ENCODE measurements at regions not wholly inside any gene's neighbourhood (a gene's known extent, or its start where the extent isn't known, plus 50 kb on each side); places are given as distances from the start of the nearest gene placed in this dataset.

DNA sequence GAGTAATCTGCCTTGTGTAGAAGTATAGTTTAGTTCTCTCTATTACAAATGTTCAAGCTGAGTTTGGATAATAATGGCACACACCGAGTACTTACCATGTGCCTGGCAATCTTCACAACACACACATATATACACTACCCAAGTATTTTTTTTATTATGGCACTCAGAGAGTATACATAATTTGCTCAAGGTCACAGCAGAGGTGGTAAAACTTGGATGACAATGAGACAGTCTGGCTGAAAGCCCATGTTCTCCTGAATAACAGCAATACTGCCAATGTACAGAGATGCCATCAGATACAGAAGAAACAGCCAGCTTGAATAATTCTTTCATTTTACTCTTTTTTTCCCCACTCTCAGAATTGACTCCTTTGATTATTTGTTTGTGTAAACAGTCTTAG lies 460.0 kb downstream of the CNTN6 start:
- H3K27ac Mint-ChIP-seq = no peak overlapping the region
- ChIA-PET CTCF (ENCODE audit: partially characterized antibody) (no interaction called here), POLR2A (ENCODE audit: partially characterized antibody) (no interaction called here)
- H3K4me3 Mint-ChIP-seq = no peak overlapping the region
- no peaks in the 10 kb centered on the region for H3K36me3 Mint-ChIP-seq
- intact Hi-C loops (cut with micrococcal nuclease) = no loop called here
- DNase-seq = no peak
- no peaks in the 10 kb centered on the region for H3K27me3 Mint-ChIP-seq
- H3K36me3 ChIP-seq (ENCODE audit: insufficient read depth, low read length) = no peaks in the 10 kb centered on the region
- H3K27me3 ChIP-seq (ENCODE audit: insufficient read depth, low read length) = no peaks in the 10 kb centered on the region
- no peaks in the 10 kb centered on the region for H3K4me1 ChIP-seq (ENCODE audit: insufficient read depth, low read length)
- H3K27ac ChIP-seq (ENCODE audit: low read depth, low read length) = no peak overlapping the region
- H3K4me3 ChIP-seq (ENCODE audit: low read length in 2 of 2) = no peak overlapping the region
- H3K9me3 ChIP-seq (ENCODE audit: control insufficient read depth in 1 of 2, low read length in 2 of 2) = no peaks in the 10 kb centered on the region
- H3K9me3 Mint-ChIP-seq = peaks cover 0 to 4% (median 2%) of the 10 kb centered on the region in 8 donors
- H3K4me1 Mint-ChIP-seq = no peaks in the 10 kb centered on the region

DNA sequence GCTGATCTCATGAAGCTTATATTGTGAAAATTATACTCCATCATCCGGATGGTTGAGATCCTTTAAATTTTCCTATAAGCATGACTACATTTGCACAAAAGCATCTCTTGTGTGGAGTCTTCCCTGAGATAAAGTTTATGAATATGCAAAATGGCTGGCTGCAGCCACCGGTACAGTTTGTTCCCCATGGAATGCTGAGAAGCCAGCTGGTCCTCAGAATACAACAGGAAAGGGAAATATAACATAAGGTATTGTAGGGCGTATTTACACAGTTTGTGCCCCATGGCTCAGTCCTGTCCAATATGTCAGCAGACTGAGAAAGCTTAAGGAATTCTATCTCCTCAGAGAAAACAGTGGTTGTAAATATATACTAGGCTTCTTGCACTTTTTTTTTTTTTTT lies 468.6 kb downstream of the CNTN6 start:
- CTCF ChIA-PET (ENCODE audit: partially characterized antibody) = no interaction called here
- intact Hi-C loops (cut with micrococcal nuclease) = no loop called here
- POLR2A ChIA-PET (ENCODE audit: partially characterized antibody) = no interaction called here
- no peaks in the 10 kb centered on the region for H3K27me3 Mint-ChIP-seq
- H3K9me3 ChIP-seq (ENCODE audit: control insufficient read depth in 1 of 2, low read length in 2 of 2) = peaks cover 0 to 3% of the 10 kb centered on the region in 2 donors
- no peak overlapping the region for H3K27ac Mint-ChIP-seq
- H3K4me3 Mint-ChIP-seq = no peak overlapping the region
- H3K36me3 Mint-ChIP-seq = no peaks in the 10 kb centered on the region
- no peak for DNase-seq
- H3K9me3 Mint-ChIP-seq = peaks cover 0 to 21% (median 3%) of the 10 kb centered on the region in 8 donors
- H3K4me3 ChIP-seq (ENCODE audit: low read length in 2 of 2) = no peak overlapping the region
- no peaks in the 10 kb centered on the region for H3K27me3 ChIP-seq (ENCODE audit: insufficient read depth, low read length)
- H3K4me1 Mint-ChIP-seq = no peaks in the 10 kb centered on the region
- H3K36me3 ChIP-seq (ENCODE audit: insufficient read depth, low read length) = no peaks in the 10 kb centered on the region
- no peaks in the 10 kb centered on the region for H3K4me1 ChIP-seq (ENCODE audit: insufficient read depth, low read length)
- H3K27ac ChIP-seq (ENCODE audit: low read depth, low read length) = no peak overlapping the region

DNA sequence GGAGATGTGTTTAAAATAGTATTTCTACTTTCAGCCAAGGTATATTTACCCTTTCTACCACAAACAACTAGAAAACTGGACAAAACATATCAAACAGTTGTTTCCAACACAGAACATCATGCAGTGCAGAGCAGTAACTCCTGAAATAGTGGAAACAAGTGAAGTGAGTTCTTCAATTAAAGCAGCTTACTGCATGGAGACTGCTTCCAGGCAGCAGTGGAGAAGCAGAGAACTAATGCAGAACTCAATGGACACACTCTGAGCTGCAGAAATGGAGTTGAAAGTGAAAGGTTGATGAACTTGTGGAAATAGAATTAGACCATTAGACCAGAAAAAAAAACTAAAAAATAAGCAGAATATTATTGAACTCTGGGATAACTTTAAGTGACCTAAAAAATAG lies 478.9 kb downstream of the CNTN6 start:
- no peak overlapping the region for H3K4me3 ChIP-seq (ENCODE audit: low read length in 2 of 2)
- Mint-ChIP-seq H3K36me3 (no peaks in the 10 kb centered on the region), H3K9me3 (peaks cover 0 to 10% (median 3%) of the 10 kb centered on the region in 8 donors), H3K4me1 (no peaks in the 10 kb centered on the region), H3K27me3 (no peaks in the 10 kb centered on the region), H3K4me3 (no peak overlapping the region), H3K27ac (no peak overlapping the region)
- ChIA-PET CTCF (ENCODE audit: partially characterized antibody) (no interaction called here), POLR2A (ENCODE audit: partially characterized antibody) (no interaction called here)
- no peak for DNase-seq
- H3K27ac ChIP-seq (ENCODE audit: low read depth, low read length) = no peak overlapping the region
- no peaks in the 10 kb centered on the region for H3K9me3 ChIP-seq (ENCODE audit: control insufficient read depth in 1 of 2, low read length in 2 of 2)
- H3K36me3 ChIP-seq (ENCODE audit: insufficient read depth, low read length) = no peaks in the 10 kb centered on the region
- no peaks in the 10 kb centered on the region for H3K27me3 ChIP-seq (ENCODE audit: insufficient read depth, low read length)
- intact Hi-C loops (cut with micrococcal nuclease) = no loop called here
- H3K4me1 ChIP-seq (ENCODE audit: insufficient read depth, low read length) = no peaks in the 10 kb centered on the region

DNA sequence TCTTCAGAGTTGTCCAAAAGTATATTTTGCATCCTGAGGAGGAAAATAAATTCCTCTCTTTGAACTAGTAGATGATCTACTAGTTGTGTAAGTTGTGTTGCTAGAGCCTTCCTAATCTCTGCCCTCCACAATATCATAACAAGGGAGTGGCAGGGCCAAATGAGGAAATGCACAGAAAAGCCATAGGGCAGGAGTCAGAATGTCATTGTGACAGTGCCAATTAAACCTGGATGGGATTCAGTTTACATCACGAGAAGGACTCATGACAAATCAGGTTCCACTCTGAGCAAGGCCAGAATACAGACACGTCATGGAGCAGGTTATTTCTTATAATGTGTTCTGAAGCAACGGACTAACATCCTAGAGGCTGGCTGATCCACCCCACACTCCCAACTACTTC lies 483.2 kb downstream of the CNTN6 start:
- no peak for DNase-seq
- POLR2A ChIA-PET (ENCODE audit: partially characterized antibody) = no interaction called here
- no peaks in the 10 kb centered on the region for H3K9me3 ChIP-seq (ENCODE audit: control insufficient read depth in 1 of 2, low read length in 2 of 2)
- CTCF ChIA-PET (ENCODE audit: partially characterized antibody) = no interaction called here
- no peaks in the 10 kb centered on the region for H3K36me3 Mint-ChIP-seq
- no peaks in the 10 kb centered on the region for H3K36me3 ChIP-seq (ENCODE audit: insufficient read depth, low read length)
- intact Hi-C loops (cut with micrococcal nuclease) = no loop called here
- no peak overlapping the region for H3K4me3 Mint-ChIP-seq
- no peak overlapping the region for H3K27ac Mint-ChIP-seq
- H3K4me1 Mint-ChIP-seq = no peaks in the 10 kb centered on the region
- H3K4me1 ChIP-seq (ENCODE audit: insufficient read depth, low read length) = no peaks in the 10 kb centered on the region
- no peaks in the 10 kb centered on the region for H3K27me3 ChIP-seq (ENCODE audit: insufficient read depth, low read length)
- H3K4me3 ChIP-seq (ENCODE audit: low read length in 2 of 2) = no peak overlapping the region
- no peaks in the 10 kb centered on the region for H3K27me3 Mint-ChIP-seq
- H3K27ac ChIP-seq (ENCODE audit: low read depth, low read length) = no peak overlapping the region
- peaks cover 0 to 10% (median 3%) of the 10 kb centered on the region in 8 donors for H3K9me3 Mint-ChIP-seq

DNA sequence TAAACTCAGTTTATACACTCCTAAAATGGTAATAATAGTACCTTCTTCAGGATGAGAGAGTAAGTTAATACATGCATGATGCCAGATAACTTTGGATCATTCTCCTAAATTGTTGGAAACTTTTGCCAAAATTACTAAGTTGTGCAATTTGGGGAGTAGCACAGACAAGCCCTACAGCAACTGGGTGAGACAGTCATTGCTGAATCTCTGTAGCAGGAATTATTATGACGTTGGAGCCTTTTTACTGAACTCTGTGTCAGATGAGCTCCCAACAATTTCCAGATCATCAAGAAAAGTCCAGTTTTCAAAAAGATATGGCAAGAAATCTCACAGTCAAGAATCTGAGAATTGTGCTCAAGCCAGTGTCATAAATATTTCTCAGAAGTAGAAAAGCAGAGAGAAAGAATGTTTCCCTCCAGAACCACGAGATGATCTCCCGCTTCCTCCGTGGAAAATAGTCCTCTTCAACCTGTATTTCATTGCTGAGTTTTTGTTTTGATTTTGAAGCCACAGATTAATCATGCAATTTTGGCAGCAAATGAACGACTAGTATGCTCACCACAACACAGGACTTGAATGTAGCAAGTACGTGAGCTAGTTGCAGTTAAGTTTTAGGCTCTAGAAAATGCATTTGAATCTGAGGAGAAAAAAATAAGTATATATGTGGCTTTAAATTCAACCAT lies 485.4 kb downstream of the CNTN6 start:
- no peak overlapping the region for H3K27ac Mint-ChIP-seq
- Histone ChIP-seq H3K27me3 (ENCODE audit: insufficient read depth, low read length) (no peaks in the 10 kb centered on the region), H3K27ac (ENCODE audit: low read depth, low read length) (no peak overlapping the region), H3K36me3 (ENCODE audit: insufficient read depth, low read length) (no peaks in the 10 kb centered on the region), H3K4me1 (ENCODE audit: insufficient read depth, low read length) (no peaks in the 10 kb centered on the region), H3K9me3 (ENCODE audit: control insufficient read depth in 1 of 2, low read length in 2 of 2) (no peaks in the 10 kb centered on the region), H3K4me3 (ENCODE audit: low read length in 2 of 2) (no peak overlapping the region)
- no peaks in the 10 kb centered on the region for H3K27me3 Mint-ChIP-seq
- H3K4me1 Mint-ChIP-seq = no peaks in the 10 kb centered on the region
- H3K4me3 Mint-ChIP-seq = no peak overlapping the region
- H3K36me3 Mint-ChIP-seq = no peaks in the 10 kb centered on the region
- peaks cover 0 to 6% (median 4%) of the 10 kb centered on the region in 8 donors for H3K9me3 Mint-ChIP-seq
- POLR2A ChIA-PET (ENCODE audit: partially characterized antibody) = no interaction called here
- CTCF ChIA-PET (ENCODE audit: partially characterized antibody) = no interaction called here
- intact Hi-C loops (cut with micrococcal nuclease) = no loop called here
- no peak for DNase-seq

DNA sequence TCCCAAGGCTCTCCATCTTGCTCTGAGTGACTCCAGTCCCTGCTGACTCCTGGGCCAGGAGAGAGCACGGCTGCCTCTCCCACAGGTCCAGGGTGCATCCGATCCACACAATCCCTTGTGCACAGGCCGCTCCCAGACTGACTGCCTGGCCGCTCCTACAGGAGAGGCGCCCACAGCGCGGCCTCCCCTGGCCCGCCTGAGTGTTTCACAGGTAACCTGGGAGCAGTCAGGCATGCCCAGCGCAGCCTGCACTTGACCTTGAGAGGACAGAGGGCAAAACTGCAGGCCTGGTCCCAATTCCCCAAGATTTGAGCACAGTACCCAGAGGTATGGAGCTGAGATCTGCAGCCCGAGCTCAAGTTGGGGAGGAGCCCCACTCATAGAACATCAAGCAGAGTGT lies 490.2 kb downstream of the CNTN6 start:
- H3K9me3 Mint-ChIP-seq = peaks cover 0 to 21% (median 9%) of the 10 kb centered on the region in 8 donors
- H3K4me3 Mint-ChIP-seq = no peak overlapping the region
- Histone ChIP-seq H3K27ac (ENCODE audit: low read depth, low read length) (no peak overlapping the region), H3K27me3 (ENCODE audit: insufficient read depth, low read length) (no peaks in the 10 kb centered on the region), H3K4me1 (ENCODE audit: insufficient read depth, low read length) (no peaks in the 10 kb centered on the region), H3K9me3 (ENCODE audit: control insufficient read depth in 1 of 2, low read length in 2 of 2) (no peaks in the 10 kb centered on the region), H3K36me3 (ENCODE audit: insufficient read depth, low read length) (no peaks in the 10 kb centered on the region), H3K4me3 (ENCODE audit: low read length in 2 of 2) (no peak overlapping the region)
- intact Hi-C loops (cut with micrococcal nuclease) = no loop called here
- peaks cover 0 to 2% of the 10 kb centered on the region in 2 donors for H3K36me3 Mint-ChIP-seq
- H3K27ac Mint-ChIP-seq = no peak overlapping the region
- H3K27me3 Mint-ChIP-seq = no peaks in the 10 kb centered on the region
- ChIA-PET POLR2A (ENCODE audit: partially characterized antibody) (no interaction called here), CTCF (ENCODE audit: partially characterized antibody) (no interaction called here)
- no peak for DNase-seq
- no peaks in the 10 kb centered on the region for H3K4me1 Mint-ChIP-seq

DNA sequence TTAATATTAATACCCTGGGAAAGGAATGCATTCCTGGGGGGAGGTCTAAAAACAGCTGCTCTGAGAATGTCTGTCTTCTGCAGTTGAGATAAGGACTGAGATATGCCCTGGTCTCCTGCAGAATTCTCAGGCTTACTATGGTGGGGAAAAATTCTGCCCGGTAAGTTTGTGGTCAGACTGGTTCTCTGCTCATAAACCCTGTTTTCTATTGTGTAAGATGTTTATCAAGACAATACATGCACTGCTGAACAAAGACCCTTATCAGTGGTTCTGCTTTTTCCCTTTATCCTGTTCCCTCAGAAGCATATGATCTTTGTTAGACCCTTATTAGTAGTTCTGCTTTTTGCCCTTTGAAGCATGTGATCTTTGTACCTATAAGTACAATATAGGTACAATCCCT lies 494.6 kb downstream of the CNTN6 start:
- Histone ChIP-seq H3K36me3 (ENCODE audit: insufficient read depth, low read length) (no peaks in the 10 kb centered on the region), H3K4me1 (ENCODE audit: insufficient read depth, low read length) (no peaks in the 10 kb centered on the region), H3K9me3 (ENCODE audit: control insufficient read depth in 1 of 2, low read length in 2 of 2) (no peaks in the 10 kb centered on the region), H3K27ac (ENCODE audit: low read depth, low read length) (no peak overlapping the region), H3K27me3 (ENCODE audit: insufficient read depth, low read length) (no peaks in the 10 kb centered on the region), H3K4me3 (ENCODE audit: low read length in 2 of 2) (no peak overlapping the region)
- Mint-ChIP-seq H3K27ac (no peak overlapping the region), H3K9me3 (peaks cover 2 to 41% (median 23%) of the 10 kb centered on the region in 8 donors), H3K4me3 (no peak overlapping the region), H3K36me3 (peaks cover 0 to 2% of the 10 kb centered on the region in 2 donors), H3K27me3 (no peaks in the 10 kb centered on the region), H3K4me1 (no peaks in the 10 kb centered on the region)
- intact Hi-C loops (cut with micrococcal nuclease) = no loop called here
- ChIA-PET CTCF (ENCODE audit: partially characterized antibody) (no interaction called here), POLR2A (ENCODE audit: partially characterized antibody) (no interaction called here)
- DNase-seq = no peak
